Activated B cell treated with CpG ODN at 0.5 μM for 24 hours (primary cell): ENCODE measurements at regions not wholly inside any gene's neighbourhood (a gene's known extent, or its start where the extent isn't known, plus 50 kb on each side); places are given as distances from the start of the nearest gene placed in this dataset.

ENCODE experiments used
- ATAC-seq: fragments of 200-7000 bp; cut with Tn5 transposase; one replicate; pipeline ENCODE4 v1.10.0; 2021; ENCODE audit warnings: low read depth, mild to moderate bottlenecking, moderate library complexity
- CTCF ChIA-PET: fragments of 350-600 bp; sonication (Branson Sonifier 250); formaldehyde crosslinking; loops from one replicate; lab custom pipeline; 2021; ENCODE audit warnings: antibody characterized with exemption; lab: Charles Lee
- POLR2A ChIA-PET: fragments of 350-600 bp; sonication (Branson Sonifier 250); formaldehyde crosslinking; loops from one replicate; lab custom pipeline; 2021; ENCODE audit warnings: antibody characterized with exemption; lab: Charles Lee
- DNase-seq: peaks from one replicate; pipeline ENCODE4 v3.0.0; 2022
- H3K27ac Mint-ChIP-seq: one replicate; pipeline ENCODE4 v1.8.0; 2020; ENCODE audit warnings: mixed read lengths
- H3K27me3 Mint-ChIP-seq: one replicate; pipeline ENCODE4 v1.8.0; 2021; ENCODE audit warnings: mixed read lengths
- H3K36me3 Mint-ChIP-seq: one replicate; pipeline ENCODE4 v1.8.0; 2021; ENCODE audit warnings: low read depth, mixed read lengths
- H3K4me1 Mint-ChIP-seq: one replicate; pipeline ENCODE4 v1.8.0; 2021; ENCODE audit warnings: mixed read lengths
- H3K4me3 Mint-ChIP-seq: one replicate; pipeline ENCODE4 v1.8.0; 2020; ENCODE audit warnings: mild to moderate bottlenecking, mixed read lengths
- H3K9me3 Mint-ChIP-seq: one replicate; pipeline ENCODE4 v1.8.0; 2020; ENCODE audit warnings: mixed read lengths
- intact Hi-C: fragments of 100-400 bp; cut with micrococcal nuclease; formaldehyde crosslinking; loops from one replicate; pipeline ENCODE4 v1.15.1; 2024
- TF ChIP-seq, protein P1 (sequence below): fragments of 200-600 bp; IDR thresholded peaks from one replicate; pipeline ENCODE4 v1.8.0; 2022; ENCODE audit warnings: antibody characterized with exemption, mild to moderate bottlenecking

DNA sequence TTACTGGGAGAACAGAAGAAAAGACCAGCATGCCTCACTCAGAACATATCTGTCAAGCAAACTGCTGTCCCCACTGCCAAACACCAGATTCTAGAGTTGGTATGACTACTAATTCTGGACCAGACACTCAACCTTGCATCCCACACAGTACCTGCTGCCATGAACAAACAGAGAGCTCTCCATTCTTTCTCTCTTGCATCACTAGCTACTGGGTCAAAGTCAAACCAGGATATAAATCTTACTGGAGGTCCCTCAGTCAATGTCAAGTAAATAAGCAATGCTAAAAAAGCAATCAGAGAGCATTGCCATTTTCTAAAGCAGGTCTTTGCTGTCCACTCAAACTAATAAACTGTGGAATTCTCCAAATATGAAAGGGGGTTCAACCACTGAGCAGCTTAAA, 452.4 kb upstream of the SEL1L start:
- POLR2A ChIA-PET: no interaction called here
- no peak overlapping the region for H3K27ac Mint-ChIP-seq
- no peaks in the 10 kb centered on the region for H3K27me3 Mint-ChIP-seq
- intact Hi-C loops: no loop called here
- CTCF ChIA-PET: interaction anchor here (1.3 kb wide), 1 partner anchor 9 kb away, joined by 3 read pairs; no protein-coding TSS in a partner anchor
- H3K4me3 Mint-ChIP-seq: no peak overlapping the region
- H3K36me3 Mint-ChIP-seq: no peaks in the 10 kb centered on the region
- ATAC-seq: no peak
- no peaks in the 10 kb centered on the region for H3K9me3 Mint-ChIP-seq
- TF ChIP-seq, protein P1, sequence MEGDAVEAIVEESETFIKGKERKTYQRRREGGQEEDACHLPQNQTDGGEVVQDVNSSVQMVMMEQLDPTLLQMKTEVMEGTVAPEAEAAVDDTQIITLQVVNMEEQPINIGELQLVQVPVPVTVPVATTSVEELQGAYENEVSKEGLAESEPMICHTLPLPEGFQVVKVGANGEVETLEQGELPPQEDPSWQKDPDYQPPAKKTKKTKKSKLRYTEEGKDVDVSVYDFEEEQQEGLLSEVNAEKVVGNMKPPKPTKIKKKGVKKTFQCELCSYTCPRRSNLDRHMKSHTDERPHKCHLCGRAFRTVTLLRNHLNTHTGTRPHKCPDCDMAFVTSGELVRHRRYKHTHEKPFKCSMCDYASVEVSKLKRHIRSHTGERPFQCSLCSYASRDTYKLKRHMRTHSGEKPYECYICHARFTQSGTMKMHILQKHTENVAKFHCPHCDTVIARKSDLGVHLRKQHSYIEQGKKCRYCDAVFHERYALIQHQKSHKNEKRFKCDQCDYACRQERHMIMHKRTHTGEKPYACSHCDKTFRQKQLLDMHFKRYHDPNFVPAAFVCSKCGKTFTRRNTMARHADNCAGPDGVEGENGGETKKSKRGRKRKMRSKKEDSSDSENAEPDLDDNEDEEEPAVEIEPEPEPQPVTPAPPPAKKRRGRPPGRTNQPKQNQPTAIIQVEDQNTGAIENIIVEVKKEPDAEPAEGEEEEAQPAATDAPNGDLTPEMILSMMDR: no peak
- DNase-seq: no peak
- no peaks in the 10 kb centered on the region for H3K4me1 Mint-ChIP-seq

DNA sequence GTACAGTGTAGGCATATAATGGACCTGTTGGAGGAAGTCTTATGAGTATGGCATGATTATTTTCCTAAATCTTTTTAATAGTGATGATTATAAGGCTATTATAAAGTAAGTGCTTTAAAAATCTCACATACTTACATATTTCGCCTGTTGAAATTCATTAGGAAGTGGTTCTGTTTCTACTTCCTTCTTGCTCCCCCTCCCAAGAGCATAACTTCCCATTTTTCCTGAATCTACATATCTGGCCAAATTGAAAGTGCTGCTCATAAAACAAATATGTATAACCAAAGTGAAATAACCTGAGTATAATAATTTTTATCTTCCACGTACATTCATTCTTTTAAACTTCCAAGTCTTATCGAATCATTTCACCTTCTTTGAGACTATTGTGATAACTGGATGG, 455.6 kb upstream of the SEL1L start:
- ChIA-PET CTCF (no interaction called here), POLR2A (no interaction called here)
- no peak for DNase-seq
- no peak for ATAC-seq
- Mint-ChIP-seq H3K4me1 (no peaks in the 10 kb centered on the region), H3K27ac (no peak overlapping the region), H3K9me3 (no peaks in the 10 kb centered on the region), H3K27me3 (no peaks in the 10 kb centered on the region), H3K36me3 (no peaks in the 10 kb centered on the region), H3K4me3 (no peak overlapping the region)
- TF ChIP-seq, protein P1: no peak
- intact Hi-C loops: no loop called here

DNA sequence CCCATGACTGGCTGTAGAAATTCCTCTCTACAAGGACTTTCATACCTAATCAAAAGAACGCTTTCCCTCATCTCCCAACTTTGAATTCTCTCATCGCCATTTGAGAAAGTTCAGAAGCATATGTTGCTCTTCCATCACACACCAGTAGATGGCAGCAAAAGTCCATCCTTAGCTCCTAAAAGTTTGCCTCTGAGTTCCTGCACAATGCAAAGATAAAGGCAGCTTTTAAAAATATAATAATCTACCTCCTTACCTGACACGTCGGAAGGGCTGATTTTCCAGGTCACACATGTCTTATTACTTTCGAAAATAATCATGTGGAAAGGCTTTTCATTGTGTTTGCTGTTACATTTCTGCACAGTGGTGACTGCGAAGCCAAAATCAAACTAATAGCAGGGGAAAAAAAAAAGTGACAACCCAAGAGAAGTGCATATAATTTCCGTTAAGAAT, 456.7 kb upstream of the SEL1L start:
- H3K9me3 Mint-ChIP-seq: no peaks in the 10 kb centered on the region
- ATAC-seq: no peak

DNA sequence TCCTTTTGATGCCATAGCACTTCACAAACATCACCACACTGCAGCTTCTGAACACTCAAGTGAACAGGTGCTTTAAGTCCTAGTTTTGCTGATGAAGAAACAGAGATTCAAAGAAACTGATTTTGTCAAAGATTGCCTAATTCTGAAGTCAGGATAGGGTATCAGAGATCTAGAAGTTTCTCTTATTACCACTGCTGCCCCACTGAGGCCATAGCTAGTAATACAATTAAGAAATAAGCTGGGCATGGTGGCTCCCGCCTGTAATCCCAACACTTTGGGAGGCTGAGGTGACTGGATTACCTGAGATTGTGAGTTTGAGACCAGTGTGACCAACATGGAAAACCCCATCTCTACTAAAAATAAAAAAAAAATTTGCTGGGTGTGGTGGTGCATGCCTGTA, 458.3 kb upstream of the SEL1L start:
- H3K4me1 Mint-ChIP-seq: no peaks in the 10 kb centered on the region
- no peak overlapping the region for H3K27ac Mint-ChIP-seq
- no peaks in the 10 kb centered on the region for H3K36me3 Mint-ChIP-seq
- ChIA-PET POLR2A (no interaction called here), CTCF (no interaction called here)
- intact Hi-C loops: no loop called here
- no peak overlapping the region for H3K4me3 Mint-ChIP-seq
- H3K9me3 Mint-ChIP-seq: peaks cover 3% of the 10 kb centered on the region
- ATAC-seq (no peak), DNase-seq (no peak)
- H3K27me3 Mint-ChIP-seq: no peaks in the 10 kb centered on the region
- TF ChIP-seq, protein P1: no peak

More for the DNA sequence above, 456.7 kb upstream of the SEL1L start:
- no peaks in the 10 kb centered on the region for H3K27me3 Mint-ChIP-seq
- DNase-seq: no peak
- TF ChIP-seq, protein P1: peak; percentile 49
- no peaks in the 10 kb centered on the region for H3K36me3 Mint-ChIP-seq
- no peaks in the 10 kb centered on the region for H3K4me1 Mint-ChIP-seq
- intact Hi-C loops: no loop called here
- ChIA-PET CTCF (interaction anchor here (1.1 kb wide), 1 partner anchor 9 kb away, joined by 6 read pairs; no protein-coding TSS in a partner anchor), POLR2A (no interaction called here)
- H3K4me3 Mint-ChIP-seq: no peak overlapping the region
- no peak overlapping the region for H3K27ac Mint-ChIP-seq

DNA sequence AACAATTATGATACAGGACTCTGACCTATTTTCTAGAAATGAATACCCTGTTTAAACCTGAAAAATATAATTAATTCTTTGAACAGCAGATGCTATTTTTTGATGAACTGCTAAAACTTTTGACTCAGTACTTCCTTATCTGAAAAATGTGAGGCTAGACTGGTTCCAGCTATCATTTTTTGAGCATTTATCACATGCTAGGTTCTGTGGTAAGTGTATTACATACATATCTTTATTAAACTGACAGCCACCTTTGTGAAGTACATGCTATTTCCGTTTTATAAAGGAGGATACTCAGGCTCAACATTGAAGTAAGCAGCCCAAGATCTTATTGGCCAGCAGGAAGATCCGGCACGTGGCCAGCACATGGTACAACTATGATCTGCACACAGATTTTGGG, 459.8 kb upstream of the SEL1L start:
- CTCF ChIA-PET: no interaction called here
- Mint-ChIP-seq H3K4me3 (no peak overlapping the region), H3K4me1 (no peaks in the 10 kb centered on the region), H3K27ac (no peak overlapping the region), H3K9me3 (peaks cover 3% of the 10 kb centered on the region), H3K27me3 (no peaks in the 10 kb centered on the region), H3K36me3 (no peaks in the 10 kb centered on the region)
- ATAC-seq: no peak
- TF ChIP-seq, protein P1: no peak
- intact Hi-C loops: no loop called here
- POLR2A ChIA-PET: no interaction called here
- no peak for DNase-seq
